GM18502 (cell line): ENCODE measurements at regions not wholly inside any gene's neighbourhood (a gene's known extent, or its start where the extent isn't known, plus 50 kb on each side); places are given as distances from the start of the nearest gene placed in this dataset.

Source experiments
- ATAC-seq: cut with Tn5 transposase; IDR thresholded peaks from one replicate; pipeline ENCODE4 v1.9.1; 2021; ENCODE audit warnings: mild to moderate bottlenecking; ENCODE audit not compliant: unreplicated experiment, poor library complexity

DNA sequence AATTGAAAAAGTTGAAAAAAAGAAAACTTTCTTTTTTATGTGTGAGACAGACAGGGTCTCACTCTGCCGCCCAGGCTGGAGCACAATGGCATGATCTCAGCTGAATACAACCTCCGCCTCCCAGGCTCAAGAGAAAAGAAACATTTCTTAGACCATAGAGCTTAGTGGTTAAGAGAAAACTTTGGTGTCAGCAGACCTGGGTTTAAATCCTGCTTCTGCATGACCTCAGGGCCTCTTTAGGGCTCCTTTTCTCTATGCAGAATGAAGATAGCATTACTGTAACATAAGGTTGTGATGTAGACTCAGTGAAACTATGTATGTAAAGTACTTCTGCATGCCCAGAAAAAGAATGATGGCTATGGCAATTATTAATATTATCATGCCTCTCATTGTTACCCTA, 104.7 kb upstream of the NUDT4 start:
- no peak for ATAC-seq

- no peak for ATAC-seq
Measured at GRCh38 chr12:93273834-93274564, 103.7 kb upstream of the NUDT4 start.

DNA sequence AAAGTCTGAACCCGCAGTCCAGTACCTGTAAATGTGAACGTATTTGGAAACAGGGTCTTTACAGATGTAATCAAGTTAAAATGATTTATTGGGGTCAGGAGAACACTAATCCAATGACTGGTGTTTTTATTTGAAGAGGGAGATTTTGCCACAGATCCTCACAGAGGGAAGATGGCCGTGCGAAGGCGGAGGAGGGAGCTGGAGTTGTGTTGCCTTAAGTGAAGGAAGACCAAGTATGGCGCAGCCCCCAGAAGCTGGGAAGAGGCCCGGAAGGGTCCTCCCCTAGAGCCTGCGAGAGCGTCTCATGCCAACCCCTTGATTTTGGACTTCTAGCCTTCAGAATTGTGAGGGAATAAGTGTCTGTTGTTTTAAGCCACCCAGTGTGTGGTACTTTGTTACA, 102.8 kb upstream of the NUDT4 start:
- no peak for ATAC-seq

- ATAC-seq = no peak
Measured at GRCh38 chr12:93275589-93275988, 102.1 kb upstream of the NUDT4 start.

- no peak for ATAC-seq
Measured at GRCh38 chr12:93279565-93280412, 97.9 kb upstream of the NUDT4 start.

DNA sequence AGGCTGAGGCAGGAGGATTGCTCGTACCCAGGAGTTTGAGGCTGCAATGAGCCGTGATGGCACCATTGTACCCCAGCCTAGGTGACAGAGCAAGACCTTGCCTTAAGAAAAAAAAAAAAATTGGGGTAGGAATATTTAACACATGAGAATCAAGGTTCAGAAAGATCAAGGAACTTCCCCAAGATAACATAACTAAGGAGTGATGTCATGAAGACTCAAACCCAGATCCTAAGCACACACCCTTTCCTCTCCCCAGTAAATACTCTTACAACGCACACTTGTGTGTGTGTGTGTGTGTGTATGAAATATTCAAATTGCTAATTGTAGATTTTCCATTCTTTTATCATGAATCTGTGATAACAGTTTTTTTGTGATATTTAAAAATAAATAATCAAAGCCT, 90.6 kb upstream of the NUDT4 start:
- no peak for ATAC-seq

- no peak for ATAC-seq
Measured at GRCh38 chr12:93288626-93289025, 89.1 kb upstream of the NUDT4 start.

DNA sequence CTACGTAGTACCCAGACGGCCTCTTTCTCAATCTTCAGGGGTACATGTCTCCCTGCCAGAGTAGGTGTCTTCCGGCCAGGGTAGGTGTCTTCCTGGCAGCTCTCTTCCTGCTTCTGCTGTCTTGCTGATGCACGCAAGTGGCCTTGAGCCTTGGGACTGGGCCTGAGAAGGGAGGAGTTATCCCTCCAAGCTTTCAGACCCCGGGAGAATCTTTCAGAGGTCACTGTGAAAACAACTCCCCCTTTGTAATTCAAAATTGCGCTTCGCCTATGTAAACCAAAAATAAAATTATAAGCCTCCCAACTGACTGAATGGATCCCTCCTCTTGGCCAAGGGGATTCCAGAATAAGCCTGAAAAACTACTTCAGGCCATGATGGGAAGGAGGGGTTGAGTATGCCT, 87.3 kb upstream of the NUDT4 start:
- ATAC-seq = no peak

DNA sequence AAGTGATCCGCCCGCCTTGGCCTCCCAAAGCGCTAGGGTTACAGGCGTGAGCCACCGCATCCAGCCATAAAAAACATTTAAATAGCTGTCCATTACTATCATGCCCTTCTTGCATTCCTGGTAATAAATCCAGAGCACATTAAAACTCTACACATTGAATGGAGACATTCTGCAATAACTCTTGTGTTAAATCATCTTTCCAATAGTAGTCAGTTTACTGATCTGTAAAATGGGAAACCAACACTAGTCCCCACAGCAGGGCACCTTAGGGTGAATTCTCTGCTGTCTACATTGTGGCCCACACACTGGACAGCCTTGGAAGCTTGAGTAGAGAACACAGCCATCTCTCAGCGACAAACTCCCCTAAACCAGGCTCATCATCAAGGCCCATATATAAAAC, 85.5 kb upstream of the NUDT4 start:
- no peak for ATAC-seq

- no peak for ATAC-seq
Measured at GRCh38 chr12:93292731-93293566, 84.8 kb upstream of the NUDT4 start.

DNA sequence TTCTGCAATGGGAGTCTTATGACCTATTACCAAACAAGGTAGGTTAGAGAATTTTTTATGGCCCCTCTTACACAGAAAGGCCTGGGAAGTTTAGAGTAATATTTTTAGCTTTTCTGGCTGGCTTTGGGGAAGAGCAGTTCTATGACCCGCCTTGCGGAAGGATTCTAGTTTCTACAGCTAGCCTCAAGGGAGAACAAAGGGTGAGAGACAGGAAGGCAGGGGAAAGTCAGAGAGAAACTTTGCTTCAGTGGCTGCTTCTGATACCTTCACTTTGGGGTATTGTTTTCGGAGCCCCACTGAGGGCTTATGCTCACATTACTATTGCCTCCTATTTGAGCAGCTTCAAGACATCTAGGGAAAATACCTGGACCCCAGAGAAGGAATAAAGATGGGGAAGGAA, 80.7 kb upstream of the NUDT4 start:
- ATAC-seq = peak; percentile 90

GRCh38 chr12:93297536-93297935, 80.2 kb upstream of the NUDT4 start:
- peak; percentile 21 for ATAC-seq

DNA sequence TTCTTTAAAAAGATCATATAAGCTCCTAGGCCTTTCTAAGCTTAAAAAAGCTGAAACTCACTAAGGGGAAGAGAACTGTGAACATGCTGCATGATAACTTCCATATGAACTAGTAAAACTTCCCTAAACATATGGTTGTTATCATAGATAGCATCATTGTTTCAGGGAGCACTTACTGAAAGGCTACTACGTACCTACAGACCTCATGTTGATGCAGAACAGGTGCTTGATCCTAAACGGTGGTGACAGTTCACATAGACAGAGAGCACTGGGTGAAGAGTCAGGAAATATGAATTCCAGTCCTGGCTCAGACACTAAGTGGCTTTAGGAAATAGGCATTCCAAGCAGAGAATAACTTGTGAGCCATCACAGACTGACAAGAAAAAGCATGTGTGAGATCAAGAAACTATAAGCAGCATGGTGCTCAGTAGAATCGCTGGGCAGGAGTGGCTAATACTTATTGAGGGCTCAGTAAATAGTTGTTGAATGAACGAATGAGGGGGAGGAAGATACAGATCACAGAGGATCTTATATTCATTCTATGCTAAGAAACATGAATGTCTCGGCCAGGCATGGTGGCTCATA, 78.4 kb upstream of the NUDT4 start:
- no peak for ATAC-seq

DNA sequence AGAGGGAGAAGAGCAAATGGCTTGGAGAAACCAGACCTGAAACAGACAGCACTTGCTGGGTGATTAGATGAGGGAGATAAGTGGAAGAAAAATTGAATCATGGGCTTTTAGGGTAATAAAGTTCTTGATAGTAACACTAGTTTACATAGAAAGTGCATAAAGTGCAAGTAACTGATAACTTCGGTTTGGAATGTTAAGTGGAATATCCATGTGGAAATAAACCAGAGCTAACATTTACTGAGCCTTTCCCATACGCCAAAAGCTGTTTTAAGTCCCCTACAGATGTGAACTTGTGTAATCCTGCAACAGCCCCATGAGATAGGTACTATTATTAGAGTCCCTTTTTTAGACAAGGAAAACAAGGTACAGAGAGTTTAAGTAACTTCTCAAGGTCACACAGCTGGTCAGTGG, 77.1 kb upstream of the NUDT4 start:
- ATAC-seq = no peak

- no peak for ATAC-seq
Measured at GRCh38 chr12:93302331-93303229, 75.1 kb upstream of the NUDT4 start.

DNA sequence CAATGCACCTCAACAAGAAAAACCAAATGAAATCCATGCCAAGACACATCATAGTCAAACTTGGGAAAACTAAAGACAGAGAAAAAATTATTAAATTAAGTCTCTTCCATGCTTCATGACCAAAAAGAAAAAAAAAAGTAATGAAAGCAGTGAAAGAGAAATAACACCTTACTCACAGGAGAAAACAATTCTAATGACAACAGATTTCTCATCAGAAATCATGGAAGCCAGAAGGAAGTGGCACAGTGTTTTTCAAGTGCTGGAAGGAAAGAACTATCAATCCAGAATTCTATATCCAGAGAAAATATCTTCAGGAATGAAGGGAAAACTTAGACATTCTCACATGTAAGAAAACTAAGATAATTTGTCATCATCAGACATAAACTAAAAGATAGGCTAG, 71.1 kb upstream of the NUDT4 start:
- ATAC-seq = no peak

DNA sequence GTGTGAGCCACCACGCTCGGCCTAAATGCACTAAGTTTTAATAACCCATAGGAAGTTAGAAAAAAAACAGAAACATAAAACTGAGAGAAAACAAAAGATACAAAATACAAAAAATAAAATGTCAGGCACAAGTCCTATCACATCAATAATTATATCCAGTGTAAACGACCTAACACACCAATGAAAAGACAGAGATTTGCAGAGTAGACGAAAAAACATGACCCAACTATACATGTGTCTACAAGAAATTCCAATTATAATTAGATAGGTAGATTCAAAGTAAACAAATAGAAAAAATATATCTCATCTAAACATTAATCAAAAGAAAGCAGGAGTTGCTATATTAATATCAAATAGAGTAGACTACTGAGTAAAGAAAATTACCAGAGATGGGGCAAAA, 69.4 kb upstream of the NUDT4 start:
- ATAC-seq = no peak

GRCh38 chr12:93311827-93312226, 65.9 kb upstream of the NUDT4 start:
- no peak for ATAC-seq

- no peak for ATAC-seq
Measured at GRCh38 chr12:93314177-93314497, 63.6 kb upstream of the NUDT4 start.
